OCI-LY1 (cell line): ENCODE measurements at regions not wholly inside any gene's neighbourhood (a gene's known extent, or its start where the extent isn't known, plus 50 kb on each side); places are given as distances from the start of the nearest gene placed in this dataset.

Experiments
- H2AFZ ChIP-seq: fragments of 200-600 bp; sonication (generic), shearing (Covaris generic); 2 replicates; pipeline ENCODE4 v1.6.0; 2014; ENCODE audit warnings: antibody characterized with exemption, mild to moderate bottlenecking, low read length
- H3F3A ChIP-seq: fragments of 200-600 bp; sonication (generic), shearing (Covaris generic); 2 replicates; pipeline ENCODE4 v1.6.0; 2014; ENCODE audit warnings: mild to moderate bottlenecking, antibody characterized with exemption, low read length, moderate library complexity; ENCODE audit not compliant: insufficient read depth
- H3K27ac ChIP-seq: fragments of 200-600 bp; sonication (generic); 2 replicates; pipeline ENCODE4 v1.5.1; 2014; ENCODE audit warnings: low read length, mixed run types, mild to moderate bottlenecking, low read depth; ENCODE audit not compliant: poor library complexity, severe bottlenecking
- H3K27me3 ChIP-seq: fragments of 200-600 bp; sonication (generic); 2 replicates; pipeline ENCODE4 v1.6.0; 2014; ENCODE audit warnings: antibody characterized with exemption, mild to moderate bottlenecking, low read length, moderate library complexity; ENCODE audit not compliant: insufficient read depth
- H3K36me3 ChIP-seq: fragments of 200-600 bp; sonication (generic); 2 replicates; pipeline ENCODE4 v1.6.1; 2014; ENCODE audit warnings: mild to moderate bottlenecking, antibody characterized with exemption, low read length, moderate library complexity, mixed read lengths; ENCODE audit not compliant: insufficient read depth
- H3K4me1 ChIP-seq: fragments of 200-600 bp; sonication (generic); 2 replicates; pipeline ENCODE4 v1.5.1; 2014; ENCODE audit warnings: mild to moderate bottlenecking, low read length, moderate library complexity; ENCODE audit not compliant: insufficient read depth, severe bottlenecking
- H3K4me2 ChIP-seq: fragments of 200-600 bp; sonication (generic), shearing (Covaris generic); 2 replicates; pipeline ENCODE4 v1.6.1; 2014; ENCODE audit warnings: low read length
- H3K4me3 ChIP-seq: fragments of 200-600 bp; sonication (generic); 2 replicates; pipeline ENCODE4 v1.5.1; 2014; ENCODE audit warnings: low read length, low read depth, mild to moderate bottlenecking, mixed read lengths; ENCODE audit not compliant: poor library complexity, severe bottlenecking
- H3K79me2 ChIP-seq: fragments of 200-600 bp; shearing (Covaris generic); 2 replicates; pipeline ENCODE4 v1.6.1; 2016; ENCODE audit warnings: mixed run types, low read length, mixed read lengths; ENCODE audit not compliant: insufficient read depth
- H3K9ac ChIP-seq: fragments of 200-600 bp; sonication (generic), shearing (Covaris generic); 2 replicates; pipeline ENCODE4 v1.6.1; 2014; ENCODE audit warnings: mild to moderate bottlenecking, low read length, mixed read lengths
- H3K9me2 ChIP-seq: fragments of 200-600 bp; sonication (generic), shearing (Covaris generic); 2 replicates; pipeline ENCODE4 v1.6.1; 2014; ENCODE audit warnings: low read depth, mild to moderate bottlenecking, low read length, mixed read lengths
- H3K9me3 ChIP-seq: fragments of 200-600 bp; shearing (Covaris generic); 2 replicates; pipeline ENCODE4 v1.6.1; 2014; ENCODE audit warnings: low read length, mixed read lengths
- H4K20me1 ChIP-seq: fragments of 200-600 bp; sonication (generic), shearing (Covaris generic); 2 replicates; pipeline ENCODE4 v1.6.0; 2016; ENCODE audit warnings: mild to moderate bottlenecking, low read length; ENCODE audit not compliant: insufficient read depth
- EZH2 ChIP-seq: fragments of 200-600 bp; sonication (generic), shearing (Covaris generic); IDR thresholded peaks from 2 replicates; pipeline ENCODE4 v1.8.0; 2017; ENCODE audit warnings: borderline replicate concordance, mixed run types, mild to moderate bottlenecking, antibody characterized with exemption, low read length, moderate library complexity, mixed read lengths
- TF ChIP-seq, protein P1 (sequence below): fragments of 200-600 bp; sonication (generic), shearing (Covaris generic); IDR thresholded peaks from 2 replicates; pipeline ENCODE4 v1.5.1; 2017; ENCODE audit warnings: mild to moderate bottlenecking, antibody characterized with exemption, low read length, moderate library complexity, mixed read lengths

- H3K9me3 ChIP-seq = no peaks in the 10 kb centered on the region
- H3K36me3 ChIP-seq = no peaks in the 10 kb centered on the region
- no peaks in the 10 kb centered on the region; the same call in 1 of the 2 replicates for H3K27me3 ChIP-seq
- H3K9ac ChIP-seq = no peak overlapping the region
- H3K4me2 ChIP-seq = no peak overlapping the region
- H4K20me1 ChIP-seq = no peaks in the 10 kb centered on the region
- no peak for TF ChIP-seq EZH2
- TF ChIP-seq, protein P1, sequence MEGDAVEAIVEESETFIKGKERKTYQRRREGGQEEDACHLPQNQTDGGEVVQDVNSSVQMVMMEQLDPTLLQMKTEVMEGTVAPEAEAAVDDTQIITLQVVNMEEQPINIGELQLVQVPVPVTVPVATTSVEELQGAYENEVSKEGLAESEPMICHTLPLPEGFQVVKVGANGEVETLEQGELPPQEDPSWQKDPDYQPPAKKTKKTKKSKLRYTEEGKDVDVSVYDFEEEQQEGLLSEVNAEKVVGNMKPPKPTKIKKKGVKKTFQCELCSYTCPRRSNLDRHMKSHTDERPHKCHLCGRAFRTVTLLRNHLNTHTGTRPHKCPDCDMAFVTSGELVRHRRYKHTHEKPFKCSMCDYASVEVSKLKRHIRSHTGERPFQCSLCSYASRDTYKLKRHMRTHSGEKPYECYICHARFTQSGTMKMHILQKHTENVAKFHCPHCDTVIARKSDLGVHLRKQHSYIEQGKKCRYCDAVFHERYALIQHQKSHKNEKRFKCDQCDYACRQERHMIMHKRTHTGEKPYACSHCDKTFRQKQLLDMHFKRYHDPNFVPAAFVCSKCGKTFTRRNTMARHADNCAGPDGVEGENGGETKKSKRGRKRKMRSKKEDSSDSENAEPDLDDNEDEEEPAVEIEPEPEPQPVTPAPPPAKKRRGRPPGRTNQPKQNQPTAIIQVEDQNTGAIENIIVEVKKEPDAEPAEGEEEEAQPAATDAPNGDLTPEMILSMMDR = no peak
- H3K4me3 ChIP-seq = no peak overlapping the region
- no peak overlapping the region for H2AFZ ChIP-seq
- H3K4me1 ChIP-seq = no peaks in the 10 kb centered on the region
- no peaks in the 10 kb centered on the region for H3K79me2 ChIP-seq
- H3K27ac ChIP-seq = no peak overlapping the region
- H3K9me2 ChIP-seq = no peaks in the 10 kb centered on the region
- H3F3A ChIP-seq = no peaks in the 10 kb centered on the region
These were observed 134.6 kb upstream of the ADRA1B start for GRCh38 chr5:159781626-159782157.

DNA sequence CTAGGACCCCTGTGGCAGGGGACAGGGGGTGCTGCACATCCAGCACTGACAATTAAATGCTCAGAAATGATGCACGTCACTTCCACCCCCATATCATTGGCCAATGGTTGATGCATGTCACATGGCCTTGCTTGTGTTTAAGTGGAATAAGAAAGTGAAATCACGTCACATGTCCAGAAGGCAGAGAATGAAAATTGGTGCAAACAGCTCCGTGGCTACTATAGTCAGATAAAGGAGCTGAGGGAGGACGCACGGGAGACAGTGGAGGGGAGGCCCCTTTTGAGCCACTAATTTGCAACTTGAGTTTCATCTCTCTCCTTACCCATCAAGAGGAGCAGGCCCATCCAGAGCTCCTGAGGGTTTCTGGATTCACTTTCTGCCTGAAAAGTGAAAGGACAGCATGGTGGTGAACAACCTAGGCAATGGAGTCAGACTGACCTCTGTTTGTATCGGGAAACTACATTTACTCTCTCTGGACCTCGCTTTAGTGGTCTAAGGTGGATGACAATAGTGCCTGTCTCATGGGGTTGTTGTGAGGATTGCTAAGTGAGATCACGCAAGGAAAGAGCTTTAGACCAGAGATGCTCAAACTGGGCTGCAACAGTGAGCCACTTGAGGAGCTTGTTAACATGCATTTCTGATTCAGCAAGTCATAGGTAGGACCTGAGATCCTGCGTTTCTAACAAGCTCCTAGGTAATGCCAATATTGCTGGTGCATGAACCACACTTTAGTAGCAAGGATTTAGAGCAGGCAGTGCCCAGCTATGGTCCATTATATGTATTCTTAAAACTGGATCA, 133.9 kb upstream of the ADRA1B start:
- no peaks in the 10 kb centered on the region for H3K9me3 ChIP-seq
- no peaks in the 10 kb centered on the region for H3K4me1 ChIP-seq
- no peak overlapping the region for H2AFZ ChIP-seq
- no peak overlapping the region for H3K4me3 ChIP-seq
- no peaks in the 10 kb centered on the region for H3F3A ChIP-seq
- no peak overlapping the region for H3K4me2 ChIP-seq
- no peaks in the 10 kb centered on the region for H3K9me2 ChIP-seq
- no peak for TF ChIP-seq EZH2
- TF ChIP-seq, protein P1 = no peak
- H3K36me3 ChIP-seq = no peaks in the 10 kb centered on the region
- H3K9ac ChIP-seq = no peak overlapping the region
- H3K27me3 ChIP-seq = no peaks in the 10 kb centered on the region; the same call in 1 of the 2 replicates
- no peak overlapping the region for H3K27ac ChIP-seq
- no peaks in the 10 kb centered on the region for H4K20me1 ChIP-seq
- H3K79me2 ChIP-seq = no peaks in the 10 kb centered on the region

GRCh38 chr5:159782995-159783300, 133.3 kb upstream of the ADRA1B start:
- Histone ChIP-seq H3K4me3 (no peak overlapping the region), H3K27ac (no peak overlapping the region), H3F3A (no peaks in the 10 kb centered on the region), H3K9me2 (no peaks in the 10 kb centered on the region), H4K20me1 (no peaks in the 10 kb centered on the region), H3K9me3 (no peaks in the 10 kb centered on the region), H3K27me3 (no peaks in the 10 kb centered on the region; the same call in 1 of the 2 replicates), H3K79me2 (no peaks in the 10 kb centered on the region), H3K36me3 (no peaks in the 10 kb centered on the region), H3K9ac (no peak overlapping the region), H3K4me1 (no peaks in the 10 kb centered on the region), H3K4me2 (no peak overlapping the region), H2AFZ (no peak overlapping the region)
- TF ChIP-seq EZH2 = no peak
- TF ChIP-seq, protein P1 = no peak
